Neural cell (in vitro differentiated cells): ENCODE measurements at regions not wholly inside any gene's neighbourhood (a gene's known extent, or its start where the extent isn't known, plus 50 kb on each side); places are given as distances from the start of the nearest gene placed in this dataset.

ENCODE experiments used
- EZH2 ChIP-seq: fragments of 200-600, 300-800 bp; shearing (Covaris generic), sonication (generic); IDR thresholded peaks from 2 replicates; pipeline ENCODE4 v1.6.1; 2014; ENCODE audit warnings: antibody characterized with exemption, low read length, borderline replicate concordance, mild to moderate bottlenecking; ENCODE audit not compliant: insufficient read depth, poor library complexity, severe bottlenecking
- POLR2AphosphoS5 ChIP-seq: IDR thresholded peaks from 2 replicates; pipeline ENCODE4 v1.6.1; 2012
- RAD21 ChIP-seq: fragments of 450-650 bp; conservative IDR thresholded peaks from 2 replicates; pipeline ENCODE4 v1.6.1; 2014; ENCODE audit warnings: antibody characterized with exemption, mild to moderate bottlenecking, moderate library complexity
- SMC3 ChIP-seq: fragments of 450-650 bp; conservative IDR thresholded peaks from 2 replicates; pipeline ENCODE4 v1.6.1; 2014; ENCODE audit warnings: antibody characterized with exemption, mild to moderate bottlenecking, moderate library complexity; ENCODE audit not compliant: poor library complexity
- TF ChIP-seq, protein P1 (sequence below): fragments of 450-650 bp; IDR thresholded peaks from 2 replicates; pipeline ENCODE4 v1.5.1; 2014; ENCODE audit warnings: antibody characterized with exemption, mild to moderate bottlenecking, moderate library complexity; ENCODE audit not compliant: poor library complexity, severe bottlenecking

DNA sequence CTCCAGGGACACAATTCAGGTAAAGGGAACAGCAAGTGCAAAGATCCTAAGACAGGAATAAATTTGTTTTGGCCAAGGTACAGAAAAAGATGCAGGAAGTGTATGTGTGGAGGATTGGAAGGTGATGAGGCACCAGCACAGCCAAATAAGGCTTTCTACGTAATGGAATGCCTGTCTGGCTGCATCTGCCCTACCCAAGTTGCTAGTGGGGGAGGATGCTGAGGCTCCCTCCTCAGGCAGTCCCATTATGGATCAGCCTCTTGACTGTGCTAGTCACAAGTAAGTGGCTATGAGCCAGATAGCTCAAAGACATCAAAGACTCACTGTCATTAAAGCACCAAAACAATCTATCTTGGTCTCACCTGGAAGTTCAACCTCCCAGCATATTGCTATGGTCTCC lies 300.9 kb upstream of the FAT4 start:
- no peak for TF ChIP-seq POLR2AphosphoS5
- TF ChIP-seq, protein P1, sequence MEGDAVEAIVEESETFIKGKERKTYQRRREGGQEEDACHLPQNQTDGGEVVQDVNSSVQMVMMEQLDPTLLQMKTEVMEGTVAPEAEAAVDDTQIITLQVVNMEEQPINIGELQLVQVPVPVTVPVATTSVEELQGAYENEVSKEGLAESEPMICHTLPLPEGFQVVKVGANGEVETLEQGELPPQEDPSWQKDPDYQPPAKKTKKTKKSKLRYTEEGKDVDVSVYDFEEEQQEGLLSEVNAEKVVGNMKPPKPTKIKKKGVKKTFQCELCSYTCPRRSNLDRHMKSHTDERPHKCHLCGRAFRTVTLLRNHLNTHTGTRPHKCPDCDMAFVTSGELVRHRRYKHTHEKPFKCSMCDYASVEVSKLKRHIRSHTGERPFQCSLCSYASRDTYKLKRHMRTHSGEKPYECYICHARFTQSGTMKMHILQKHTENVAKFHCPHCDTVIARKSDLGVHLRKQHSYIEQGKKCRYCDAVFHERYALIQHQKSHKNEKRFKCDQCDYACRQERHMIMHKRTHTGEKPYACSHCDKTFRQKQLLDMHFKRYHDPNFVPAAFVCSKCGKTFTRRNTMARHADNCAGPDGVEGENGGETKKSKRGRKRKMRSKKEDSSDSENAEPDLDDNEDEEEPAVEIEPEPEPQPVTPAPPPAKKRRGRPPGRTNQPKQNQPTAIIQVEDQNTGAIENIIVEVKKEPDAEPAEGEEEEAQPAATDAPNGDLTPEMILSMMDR = no peak
- TF ChIP-seq EZH2 = no peak
- TF ChIP-seq RAD21 = no peak
- TF ChIP-seq SMC3 = no peak
